SH-SY5Y (cell line): ENCODE measurements at regions not wholly inside any gene's neighbourhood (a gene's known extent, or its start where the extent isn't known, plus 50 kb on each side); places are given as distances from the start of the nearest gene placed in this dataset.

ENCODE experiments used
- GATA2 ChIP-seq: IDR thresholded peaks from 2 replicates; pipeline ENCODE4 v1.6.1; 2011; ENCODE audit warnings: mild to moderate bottlenecking, low read depth, low read length
- GATA3 ChIP-seq: IDR thresholded peaks from 2 replicates; pipeline ENCODE4 v1.6.1; 2011; ENCODE audit warnings: low read depth, mild to moderate bottlenecking, low read length, moderate library complexity

DNA sequence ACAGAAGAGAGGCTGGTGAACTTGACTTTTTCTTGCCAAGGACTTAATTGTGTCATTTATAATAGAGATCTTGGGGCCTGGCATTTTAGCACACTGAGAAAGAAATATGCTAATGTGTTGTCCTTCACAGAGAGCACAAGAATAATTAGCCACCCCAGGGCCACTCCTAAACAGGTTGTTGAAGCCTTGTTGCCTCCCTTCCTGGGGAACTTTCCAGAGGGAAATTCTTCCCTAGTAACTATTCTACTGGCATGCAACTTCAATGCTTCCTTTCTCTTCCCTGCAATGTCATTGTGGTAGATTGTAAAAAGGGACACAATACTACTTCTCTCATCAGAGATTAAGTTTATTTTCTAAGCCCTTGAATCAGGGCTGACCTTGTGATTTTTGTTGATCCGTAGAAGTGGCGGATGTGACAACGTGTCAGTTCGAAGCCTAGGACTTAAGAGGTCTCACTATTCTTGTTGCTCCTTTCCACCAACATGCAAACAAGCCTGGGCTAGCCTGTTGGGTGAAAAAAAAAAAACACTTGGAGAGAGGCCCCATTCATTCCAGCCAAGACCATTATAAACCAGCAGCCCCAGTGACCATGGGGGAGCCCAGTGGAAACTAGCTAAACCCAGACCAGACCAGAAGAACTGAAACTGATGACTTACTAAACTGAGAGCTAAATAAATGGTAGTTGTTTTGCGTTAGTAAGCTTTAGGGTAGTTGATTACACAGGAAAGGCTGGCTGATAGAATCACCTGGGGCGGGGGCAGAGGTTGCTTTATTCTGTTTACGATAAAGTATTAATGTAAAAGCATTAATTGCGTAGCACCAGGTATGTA, 287.2 kb downstream of the SHQ1 start:
- no peak for TF ChIP-seq GATA3
- no peak for TF ChIP-seq GATA2

DNA sequence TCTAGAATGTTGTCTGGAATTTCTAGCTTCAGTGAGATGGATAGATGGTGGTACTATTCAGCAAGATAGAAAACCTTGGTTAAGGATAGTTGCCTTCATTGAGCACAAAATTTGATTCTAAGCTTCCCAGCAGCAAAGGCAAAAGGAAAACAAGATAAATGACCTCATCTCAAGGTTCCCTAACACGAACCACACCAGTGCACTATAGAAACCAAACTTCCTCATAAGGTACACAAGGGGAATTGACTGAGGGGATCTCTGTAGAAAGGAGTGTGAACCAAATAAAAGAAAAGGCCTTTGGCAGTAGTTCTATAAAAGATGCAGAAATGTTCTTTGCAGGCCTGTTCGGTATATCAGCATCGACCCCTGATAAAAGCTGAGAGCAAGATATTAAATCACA, 288.9 kb downstream of the SHQ1 start:
- no peak for TF ChIP-seq GATA2
- TF ChIP-seq GATA3: no peak

DNA sequence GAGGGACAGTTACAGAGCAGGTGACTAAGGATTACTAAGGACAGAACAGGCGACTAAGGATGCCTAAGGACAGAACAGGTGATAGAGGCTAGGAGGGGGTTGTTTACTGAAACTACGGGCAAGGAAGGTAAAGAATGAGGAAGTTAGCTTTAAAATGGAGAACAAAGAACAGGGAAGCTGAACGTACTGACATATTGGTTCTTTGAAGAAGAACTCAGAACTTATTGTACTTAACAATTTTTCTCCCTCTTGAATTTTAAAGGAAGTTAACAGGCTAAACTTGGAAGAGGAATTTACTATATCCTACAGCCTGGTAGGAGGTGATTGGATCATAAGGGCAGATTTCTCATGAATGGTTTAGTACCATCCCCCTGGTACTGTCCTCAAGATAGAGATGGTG, 290.2 kb downstream of the SHQ1 start:
- TF ChIP-seq GATA2 (no peak), GATA3 (no peak)

DNA sequence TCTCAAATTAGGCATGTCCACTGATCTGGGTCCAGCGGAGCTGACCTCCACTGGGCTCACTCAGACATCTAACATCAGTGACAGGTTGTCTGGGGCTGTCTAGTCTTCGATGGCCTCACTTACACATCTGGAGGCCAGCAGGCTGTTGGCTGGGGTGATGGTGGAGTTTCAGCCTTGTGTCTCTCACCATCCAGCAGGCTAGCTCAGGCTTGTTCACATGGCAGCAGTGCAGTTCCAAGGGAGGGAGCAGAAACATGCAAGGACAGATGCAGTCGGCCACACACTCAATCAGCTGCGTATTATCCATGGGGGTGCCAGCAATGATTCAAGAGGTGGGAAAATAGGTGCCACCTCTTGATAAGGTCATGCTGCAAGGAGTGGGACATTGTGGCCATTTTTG, 292.5 kb downstream of the SHQ1 start:
- TF ChIP-seq GATA3 (no peak), GATA2 (no peak)

DNA sequence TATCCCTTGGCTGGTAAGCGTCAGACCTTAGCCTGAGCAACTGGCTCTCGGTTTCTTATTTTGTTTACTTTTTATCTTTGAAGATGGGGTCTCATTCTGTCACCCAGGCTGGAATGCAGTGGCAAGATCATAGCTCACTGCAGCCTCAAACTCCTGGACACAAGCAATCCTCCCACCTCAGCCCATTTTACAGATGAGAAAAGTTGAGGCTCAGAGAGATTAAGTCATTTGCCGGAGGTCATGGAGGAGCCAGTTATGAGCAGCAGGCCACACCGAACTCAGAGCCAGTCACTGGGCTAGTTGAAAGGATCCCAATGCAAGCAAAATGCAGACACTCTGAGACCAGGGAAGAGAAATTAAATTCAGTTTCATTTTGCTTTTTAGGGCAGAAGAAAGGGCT, 293.6 kb downstream of the SHQ1 start:
- TF ChIP-seq GATA3 (no peak), GATA2 (no peak)

DNA sequence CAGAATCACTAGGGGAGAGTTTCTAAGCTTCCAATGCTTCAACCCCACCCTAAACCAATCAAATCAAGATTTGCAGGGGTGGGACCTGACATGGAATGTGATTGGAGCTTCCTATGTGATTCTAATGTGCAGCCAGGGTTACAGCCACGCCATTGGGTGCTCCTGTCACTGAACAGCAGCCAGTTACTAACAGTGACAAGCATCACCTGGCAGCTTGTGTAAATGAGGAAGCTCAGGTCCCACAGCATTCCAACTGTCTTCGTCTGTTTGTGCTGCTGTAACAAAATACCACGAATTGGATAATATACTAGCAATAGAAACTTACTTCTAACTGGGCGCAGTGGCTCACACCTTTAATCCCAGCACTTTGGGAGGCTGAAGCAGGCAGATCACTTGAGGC, 294.9 kb downstream of the SHQ1 start:
- TF ChIP-seq GATA2 (no peak), GATA3 (no peak)

DNA sequence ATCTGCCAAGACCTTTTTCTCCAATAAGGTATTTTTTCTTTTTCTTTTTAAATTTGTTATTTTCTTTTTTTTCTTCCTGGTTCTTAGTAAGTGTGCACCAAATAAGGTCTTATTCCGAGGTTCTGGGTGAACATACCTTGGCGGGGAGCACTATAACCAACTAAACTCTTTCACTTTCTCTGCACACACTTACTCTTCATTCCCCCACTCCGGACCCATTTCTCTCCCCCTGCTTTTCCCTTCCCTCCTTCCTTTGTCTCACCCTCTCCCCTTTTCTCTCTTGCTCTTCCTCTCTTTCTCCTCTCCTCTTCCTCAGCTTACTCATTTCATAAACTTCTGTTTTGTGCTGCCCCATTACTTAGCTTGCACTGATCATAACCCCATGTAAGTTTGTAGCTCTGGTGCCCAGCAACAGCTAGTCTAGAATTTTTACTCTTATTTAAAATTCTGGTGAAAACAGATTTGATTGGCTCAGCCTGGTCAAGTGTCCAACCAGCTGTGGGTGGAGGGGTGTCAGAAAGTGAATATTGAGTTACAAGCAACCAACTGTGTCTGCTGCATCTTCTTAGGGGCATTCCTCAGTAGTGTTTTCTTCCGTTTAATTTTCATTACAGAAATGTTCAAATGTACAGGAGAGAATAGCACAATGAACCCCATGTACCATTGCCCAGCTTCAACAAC, 297.5 kb downstream of the SHQ1 start:
- no peak for TF ChIP-seq GATA3
- no peak for TF ChIP-seq GATA2

DNA sequence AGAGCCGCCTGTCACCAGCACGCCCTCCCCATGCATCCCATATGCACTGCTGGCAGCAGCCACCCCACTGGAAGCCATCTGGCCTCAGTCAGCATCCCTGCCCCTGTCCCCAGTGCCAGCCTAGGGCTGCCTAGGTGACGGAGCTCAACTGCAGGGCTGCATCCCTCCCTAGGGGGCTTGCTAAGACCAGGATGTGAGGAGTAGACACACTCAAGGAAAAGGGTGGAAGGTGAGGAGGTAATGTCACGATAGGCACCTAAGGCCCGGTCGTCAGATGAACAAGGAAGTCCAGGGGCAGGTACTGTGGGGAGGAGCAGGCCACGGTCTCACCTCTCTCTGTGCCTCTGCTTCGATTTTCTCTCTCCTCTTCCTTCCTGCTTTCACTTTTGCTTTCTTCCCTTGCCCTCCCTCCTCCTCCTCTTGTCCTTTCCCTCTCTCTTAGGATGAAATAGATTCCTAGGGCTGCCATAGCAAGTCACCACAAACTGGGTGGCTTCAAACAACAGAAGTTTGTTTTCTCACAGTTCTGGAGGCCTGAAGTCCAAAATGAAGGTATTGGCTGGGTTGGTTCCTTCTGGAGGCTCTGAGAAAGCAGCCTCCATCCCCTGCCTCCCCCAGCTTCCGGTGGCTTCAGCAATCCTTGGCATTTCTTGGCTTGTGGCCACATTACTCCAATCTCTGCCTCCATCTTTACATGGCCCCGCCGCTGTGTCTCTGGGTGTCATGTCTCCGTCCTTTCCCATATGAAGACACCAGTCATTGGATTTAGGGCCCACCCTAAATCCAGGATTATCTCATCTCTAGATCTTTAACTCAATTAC, 298.3 kb downstream of the SHQ1 start:
- no peak for TF ChIP-seq GATA2
- no peak for TF ChIP-seq GATA3

DNA sequence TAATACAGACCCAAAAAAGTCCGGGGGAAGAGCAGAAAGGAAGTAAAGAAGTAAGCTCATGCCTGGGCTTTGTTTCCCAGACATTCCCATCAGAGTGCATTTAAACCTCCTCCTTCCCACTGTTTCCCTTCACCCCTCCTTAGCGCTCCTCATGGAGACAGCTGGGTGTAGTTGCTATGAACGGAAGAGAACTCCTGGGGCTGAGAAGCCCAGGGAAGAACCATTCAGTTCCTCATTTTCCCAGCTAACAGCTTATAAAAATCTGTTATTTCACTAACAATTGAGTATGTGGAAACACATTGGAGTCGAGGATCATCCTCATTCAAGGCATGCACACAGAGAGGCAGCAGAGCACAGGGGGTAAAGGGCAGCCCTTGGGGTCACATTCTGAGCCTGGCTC, 299.3 kb downstream of the SHQ1 start:
- no peak for TF ChIP-seq GATA3
- TF ChIP-seq GATA2: no peak

DNA sequence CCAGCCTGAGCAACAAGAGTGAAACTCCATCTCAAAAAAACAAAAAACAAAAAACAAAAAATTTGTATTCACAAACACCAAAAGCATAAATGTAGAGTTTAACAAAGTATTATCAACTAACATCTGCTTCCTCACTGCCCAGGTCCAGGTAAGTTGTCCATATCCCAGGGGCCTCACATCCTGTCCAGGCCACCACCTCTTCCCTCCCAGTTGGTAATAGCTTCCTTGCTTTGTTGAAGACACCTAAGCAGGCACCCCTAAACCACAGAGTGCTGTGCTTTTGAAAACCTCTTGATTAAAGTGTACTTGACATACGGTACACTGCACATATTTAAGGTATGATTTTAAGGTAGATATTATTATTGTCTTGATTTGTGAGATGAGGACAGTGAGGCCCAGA, 299.8 kb downstream of the SHQ1 start:
- no peak for TF ChIP-seq GATA2
- no peak for TF ChIP-seq GATA3

DNA sequence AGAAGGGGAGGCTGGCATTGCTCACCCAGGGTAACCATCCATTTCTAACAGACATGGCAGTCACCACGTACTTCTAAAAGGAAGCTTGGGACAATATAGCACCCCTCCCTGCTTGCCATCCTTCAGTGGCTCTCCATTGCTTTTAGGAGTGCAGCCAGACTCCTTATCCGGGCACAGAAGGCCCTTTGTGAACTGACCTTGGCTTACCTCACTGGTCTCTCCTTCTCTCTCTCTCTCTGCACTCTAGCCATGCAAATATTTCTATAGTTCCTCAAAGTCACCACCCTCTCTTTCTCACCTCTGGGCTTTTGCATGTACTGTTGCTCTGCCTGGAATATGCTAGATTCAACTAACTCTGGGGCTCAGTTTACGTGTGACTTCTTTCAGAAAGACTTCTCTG, 301.1 kb downstream of the SHQ1 start:
- TF ChIP-seq GATA2 (no peak), GATA3 (no peak)

DNA sequence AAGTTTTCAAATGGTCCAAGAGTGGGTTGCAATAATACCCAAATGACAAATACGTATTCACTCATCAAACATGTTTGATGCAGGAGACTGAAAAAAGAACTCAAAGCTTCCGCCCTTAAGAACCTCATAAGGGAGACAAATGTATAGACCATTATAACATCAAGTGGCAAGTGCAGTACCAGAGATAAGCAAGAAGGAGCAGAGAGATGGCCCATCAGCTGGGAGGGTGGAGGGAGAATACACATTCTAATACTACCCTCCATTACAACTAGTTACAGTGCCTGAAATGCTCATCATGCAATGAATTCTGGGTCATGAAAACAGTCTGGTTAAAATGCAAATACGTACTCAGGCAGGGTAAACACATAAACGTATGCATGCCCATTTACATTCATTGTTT, 304.0 kb downstream of the SHQ1 start:
- TF ChIP-seq GATA3: no peak
- TF ChIP-seq GATA2: no peak

DNA sequence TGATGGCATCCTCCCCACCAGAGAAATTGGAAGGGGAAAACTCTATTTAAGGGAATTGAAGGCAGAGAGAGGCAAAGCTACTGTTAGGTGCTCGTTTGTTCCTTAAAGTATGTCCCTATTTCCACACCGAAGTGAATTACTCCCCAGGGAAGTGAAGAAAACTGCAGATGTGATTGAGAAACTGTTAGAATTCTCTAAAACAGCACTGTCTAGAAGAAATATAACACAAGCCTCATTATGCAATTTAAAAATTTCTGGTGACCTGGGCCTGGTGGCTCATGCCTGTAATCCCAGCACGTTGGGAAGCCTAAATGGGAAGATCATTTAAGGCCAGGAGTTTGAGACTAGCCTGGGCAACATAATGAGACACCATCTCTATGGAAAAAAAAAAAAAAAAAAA, 305.0 kb downstream of the SHQ1 start:
- TF ChIP-seq GATA3 (no peak), GATA2 (no peak)

DNA sequence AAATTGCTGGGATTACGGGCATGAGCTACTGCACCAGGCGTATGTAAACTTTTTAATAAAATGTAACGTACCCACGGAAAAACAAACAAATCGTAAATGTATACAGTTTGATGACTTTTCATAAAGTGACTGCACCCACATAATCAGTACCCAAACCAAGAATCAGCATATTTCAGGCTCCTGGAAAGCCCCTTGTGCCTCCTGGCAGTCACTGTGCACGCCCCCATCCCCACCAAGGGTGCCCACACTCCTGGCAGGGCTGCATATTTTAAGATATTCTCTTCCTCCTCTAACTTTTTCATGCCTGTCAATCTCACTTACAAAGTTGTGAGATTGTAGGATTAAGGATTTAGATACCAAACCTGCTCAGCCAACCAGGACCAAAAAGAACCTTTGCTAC, 305.5 kb downstream of the SHQ1 start:
- no peak for TF ChIP-seq GATA3
- no peak for TF ChIP-seq GATA2

DNA sequence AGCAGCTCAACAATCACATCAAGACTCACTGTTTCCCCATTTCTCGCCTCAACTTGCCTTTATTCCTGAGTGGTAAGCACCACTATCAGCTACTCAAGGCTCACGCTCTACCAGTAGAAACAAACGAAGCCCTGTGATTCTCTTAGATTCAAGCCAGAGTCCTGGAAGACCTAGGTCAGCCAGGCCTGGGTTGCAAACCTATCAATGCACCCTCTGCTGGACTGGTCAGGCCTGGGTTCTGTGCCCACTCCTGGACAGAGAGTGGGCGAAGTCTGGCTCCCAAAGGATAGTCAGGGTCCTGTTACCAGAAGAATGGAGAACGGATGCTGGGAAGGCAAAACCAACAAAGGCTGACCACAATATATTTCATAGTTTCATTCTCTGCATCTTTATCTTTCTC, 308.4 kb downstream of the SHQ1 start:
- TF ChIP-seq GATA3 (no peak), GATA2 (no peak)
